GM18517 (cell line): ENCODE measurements at regions not wholly inside any gene's neighbourhood (a gene's known extent, or its start where the extent isn't known, plus 50 kb on each side); places are given as distances from the start of the nearest gene placed in this dataset.

Source experiments
- ATAC-seq: cut with Tn5 transposase; IDR thresholded peaks from one replicate; pipeline ENCODE4 v1.9.1; 2021; ENCODE audit warnings: mild to moderate bottlenecking, moderate library complexity; ENCODE audit not compliant: unreplicated experiment

- ATAC-seq: no peak
These were observed 235.2 kb upstream of the NRP1 start for GRCh38 chr10:33569702-33570101.

GRCh38 chr10:33566426-33566825, 232.0 kb upstream of the NRP1 start:
- ATAC-seq: no peak

- no peak for ATAC-seq
These were observed 231.5 kb upstream of the NRP1 start for GRCh38 chr10:33566001-33566400.

- ATAC-seq: no peak
These were observed 230.8 kb upstream of the NRP1 start for GRCh38 chr10:33565231-33565630.

GRCh38 chr10:33559105-33559504, 224.6 kb upstream of the NRP1 start:
- no peak for ATAC-seq

- no peak for ATAC-seq
These were observed 222.8 kb upstream of the NRP1 start for GRCh38 chr10:33557313-33557712.

- no peak for ATAC-seq
These were observed 222.2 kb upstream of the NRP1 start for GRCh38 chr10:33556620-33557019.

GRCh38 chr10:33556103-33556502, 221.6 kb upstream of the NRP1 start:
- ATAC-seq: no peak

GRCh38 chr10:33553748-33554571, 219.5 kb upstream of the NRP1 start:
- ATAC-seq: no peak

- ATAC-seq: no peak
These were observed 217.8 kb upstream of the NRP1 start for GRCh38 chr10:33552290-33552689.

- ATAC-seq: no peak
These were observed 216.3 kb upstream of the NRP1 start for GRCh38 chr10:33550811-33551210.

GRCh38 chr10:33547976-33548375, 213.5 kb upstream of the NRP1 start:
- ATAC-seq: no peak

- no peak for ATAC-seq
These were observed 211.6 kb upstream of the NRP1 start for GRCh38 chr10:33546031-33546430.

GRCh38 chr10:33542752-33543505, 208.5 kb upstream of the NRP1 start:
- ATAC-seq: no peak

GRCh38 chr10:33539116-33539515, 204.6 kb upstream of the NRP1 start:
- no peak for ATAC-seq

- no peak for ATAC-seq
These were observed 202.6 kb upstream of the NRP1 start for GRCh38 chr10:33537066-33537465.

- ATAC-seq: no peak
These were observed 202.0 kb upstream of the NRP1 start for GRCh38 chr10:33536508-33536907.

GRCh38 chr10:33535866-33536265, 201.4 kb upstream of the NRP1 start:
- ATAC-seq: no peak

GRCh38 chr10:33534416-33534815, 199.9 kb upstream of the NRP1 start:
- ATAC-seq: no peak

- no peak for ATAC-seq
These were observed 199.1 kb upstream of the NRP1 start for GRCh38 chr10:33533612-33534011.

- no peak for ATAC-seq
These were observed 198.4 kb upstream of the NRP1 start for GRCh38 chr10:33532901-33533300.

- ATAC-seq: no peak
These were observed 194.8 kb upstream of the NRP1 start for GRCh38 chr10:33529234-33529633.
